ENCODE measurements at regions not wholly inside any gene's neighbourhood (a gene's known extent, or its start where the extent isn't known, plus 50 kb on each side); places are given as distances from the start of the nearest gene placed in this dataset.

- TF ChIP-seq ZNF274 (IDR thresholded peaks at IDR 0.05; ENCODE audit: low read depth, low read length), result no peak
- TF ChIP-seq SUZ12 (IDR thresholded peaks at IDR 0.05; ENCODE audit: extremely low read depth, insufficient read depth, insufficient read length), result no peak
Measured at GRCh38 chr4:31417040-31417439, 696.9 kb downstream of the PCDH7 start.

All from NT2/D1 (cell line).